ENCODE measurements at regions not wholly inside any gene's neighbourhood (a gene's known extent, or its start where the extent isn't known, plus 50 kb on each side); places are given as distances from the start of the nearest gene placed in this dataset.

GRCh38 chr9:12539580-12539975 is 153.6 kb upstream of the TYRP1 start:
- Mint-ChIP-seq H3K36me3 (no peaks in the 10 kb centered on the region), H3K9me3 (peaks cover 8% of the 10 kb centered on the region), H3K27ac (no peak overlapping the region), H3K4me1 (no peaks in the 10 kb centered on the region), H3K27me3 (no peaks in the 10 kb centered on the region), H3K4me3 (no peak overlapping the region)
- DNase-seq (no peak), ATAC-seq (ENCODE audit: low read depth) (no peak)
- POLR2A ChIA-PET, result no interaction called here

GRCh38 chr9:12544700-12545099 is 148.5 kb upstream of the TYRP1 start:
- ATAC-seq (ENCODE audit: low read depth) (no peak), DNase-seq (no peak)
- Mint-ChIP-seq H3K36me3 (no peaks in the 10 kb centered on the region), H3K27me3 (no peaks in the 10 kb centered on the region), H3K9me3 (peaks cover 7% of the 10 kb centered on the region), H3K27ac (no peak overlapping the region), H3K4me1 (no peaks in the 10 kb centered on the region), H3K4me3 (no peak overlapping the region)
- POLR2A ChIA-PET, result no interaction called here

GRCh38 chr9:12554636-12555035 is 138.5 kb upstream of the TYRP1 start:
- H3K27me3 Mint-ChIP-seq, result no peaks in the 10 kb centered on the region
- POLR2A ChIA-PET, result no interaction called here
- no peaks in the 10 kb centered on the region for H3K4me1 Mint-ChIP-seq
- H3K4me3 Mint-ChIP-seq, result no peak overlapping the region
- H3K9me3 Mint-ChIP-seq, result peaks cover 2% of the 10 kb centered on the region
- H3K27ac Mint-ChIP-seq, result no peak overlapping the region
- no peak for ATAC-seq (ENCODE audit: low read depth)
- H3K36me3 Mint-ChIP-seq, result no peaks in the 10 kb centered on the region
- DNase-seq, result no peak

GRCh38 chr9:12566404-12567090 is 126.6 kb upstream of the TYRP1 start:
- Mint-ChIP-seq H3K9me3 (peaks cover 5% of the 10 kb centered on the region), H3K4me1 (no peaks in the 10 kb centered on the region), H3K4me3 (no peak overlapping the region), H3K36me3 (no peaks in the 10 kb centered on the region), H3K27ac (no peak overlapping the region), H3K27me3 (no peaks in the 10 kb centered on the region)
- POLR2A ChIA-PET, result no interaction called here
- DNase-seq (no peak), ATAC-seq (ENCODE audit: low read depth) (no peak)

GRCh38 chr9:12584656-12585522 is 108.3 kb upstream of the TYRP1 start:
- Mint-ChIP-seq H3K27me3 (no peaks in the 10 kb centered on the region), H3K4me1 (no peaks in the 10 kb centered on the region), H3K9me3 (peaks cover 7% of the 10 kb centered on the region), H3K36me3 (no peaks in the 10 kb centered on the region), H3K27ac (no peak overlapping the region), H3K4me3 (no peak overlapping the region)
- ATAC-seq (ENCODE audit: low read depth), result no peak
- POLR2A ChIA-PET, result no interaction called here
- DNase-seq, result no peak

GRCh38 chr9:12595400-12595799 is 97.8 kb upstream of the TYRP1 start:
- no peaks in the 10 kb centered on the region for H3K27me3 Mint-ChIP-seq
- no peaks in the 10 kb centered on the region for H3K36me3 Mint-ChIP-seq
- no peaks in the 10 kb centered on the region for H3K4me1 Mint-ChIP-seq
- ATAC-seq (ENCODE audit: low read depth), result no peak
- no peak for DNase-seq
- no peak overlapping the region for H3K4me3 Mint-ChIP-seq
- H3K9me3 Mint-ChIP-seq, result no peaks in the 10 kb centered on the region
- no peak overlapping the region for H3K27ac Mint-ChIP-seq
- POLR2A ChIA-PET, result no interaction called here

- Mint-ChIP-seq H3K4me3 (no peak overlapping the region), H3K36me3 (no peaks in the 10 kb centered on the region), H3K27ac (no peak overlapping the region), H3K4me1 (no peaks in the 10 kb centered on the region), H3K9me3 (peaks cover 2% of the 10 kb centered on the region), H3K27me3 (no peaks in the 10 kb centered on the region)
- DNase-seq (no peak), ATAC-seq (ENCODE audit: low read depth) (no peak)
- POLR2A ChIA-PET, result no interaction called here
Observed at GRCh38 chr9:12604164-12604821, 88.9 kb upstream of the TYRP1 start.

- H3K27me3 Mint-ChIP-seq, result no peaks in the 10 kb centered on the region
- no peaks in the 10 kb centered on the region for H3K36me3 Mint-ChIP-seq
- H3K9me3 Mint-ChIP-seq, result peaks cover 8% of the 10 kb centered on the region
- H3K27ac Mint-ChIP-seq, result no peak overlapping the region
- ATAC-seq (ENCODE audit: low read depth) (no peak), DNase-seq (no peak)
- POLR2A ChIA-PET, result no interaction called here
- H3K4me1 Mint-ChIP-seq, result no peaks in the 10 kb centered on the region
- no peak overlapping the region for H3K4me3 Mint-ChIP-seq
Observed at GRCh38 chr9:12612211-12612770, 80.9 kb upstream of the TYRP1 start.

- POLR2A ChIA-PET, result no interaction called here
- H3K4me1 Mint-ChIP-seq, result no peaks in the 10 kb centered on the region
- H3K27me3 Mint-ChIP-seq, result no peaks in the 10 kb centered on the region
- ATAC-seq (ENCODE audit: low read depth) (no peak), DNase-seq (no peak)
- H3K4me3 Mint-ChIP-seq, result no peak overlapping the region
- H3K27ac Mint-ChIP-seq, result no peak overlapping the region
- H3K36me3 Mint-ChIP-seq, result no peaks in the 10 kb centered on the region
- H3K9me3 Mint-ChIP-seq, result peaks cover 8% of the 10 kb centered on the region
Observed at GRCh38 chr9:12613071-12613470, 80.1 kb upstream of the TYRP1 start.

GRCh38 chr9:12614488-12614887 is 78.7 kb upstream of the TYRP1 start:
- DNase-seq (no peak), ATAC-seq (ENCODE audit: low read depth) (no peak)
- H3K9me3 Mint-ChIP-seq, result peaks cover 8% of the 10 kb centered on the region
- H3K27ac Mint-ChIP-seq, result no peak overlapping the region
- no peaks in the 10 kb centered on the region for H3K36me3 Mint-ChIP-seq
- H3K27me3 Mint-ChIP-seq, result no peaks in the 10 kb centered on the region
- no peaks in the 10 kb centered on the region for H3K4me1 Mint-ChIP-seq
- POLR2A ChIA-PET, result no interaction called here
- no peak overlapping the region for H3K4me3 Mint-ChIP-seq

- Mint-ChIP-seq H3K4me1 (no peaks in the 10 kb centered on the region), H3K9me3 (peaks cover 1% of the 10 kb centered on the region), H3K27me3 (no peaks in the 10 kb centered on the region), H3K27ac (no peak overlapping the region), H3K36me3 (no peaks in the 10 kb centered on the region), H3K4me3 (no peak overlapping the region)
- ATAC-seq (ENCODE audit: low read depth) (no peak), DNase-seq (no peak)
- POLR2A ChIA-PET, result no interaction called here
Observed at GRCh38 chr9:12618956-12619355, 74.2 kb upstream of the TYRP1 start.

- DNase-seq, result no peak
- no peak for ATAC-seq (ENCODE audit: low read depth)
- no peaks in the 10 kb centered on the region for H3K4me1 Mint-ChIP-seq
- no peaks in the 10 kb centered on the region for H3K36me3 Mint-ChIP-seq
- H3K4me3 Mint-ChIP-seq, result no peak overlapping the region
- POLR2A ChIA-PET, result no interaction called here
- peaks cover 4% of the 10 kb centered on the region for H3K9me3 Mint-ChIP-seq
- no peak overlapping the region for H3K27ac Mint-ChIP-seq
- H3K27me3 Mint-ChIP-seq, result no peaks in the 10 kb centered on the region
Observed at GRCh38 chr9:12625844-12626243, 67.3 kb upstream of the TYRP1 start.

GRCh38 chr9:12627096-12627495 is 66.1 kb upstream of the TYRP1 start:
- no peaks in the 10 kb centered on the region for H3K36me3 Mint-ChIP-seq
- no peak for ATAC-seq (ENCODE audit: low read depth)
- no peaks in the 10 kb centered on the region for H3K27me3 Mint-ChIP-seq
- DNase-seq, result no peak
- POLR2A ChIA-PET, result no interaction called here
- H3K4me1 Mint-ChIP-seq, result no peaks in the 10 kb centered on the region
- no peak overlapping the region for H3K4me3 Mint-ChIP-seq
- H3K27ac Mint-ChIP-seq, result no peak overlapping the region
- peaks cover 6% of the 10 kb centered on the region for H3K9me3 Mint-ChIP-seq

GRCh38 chr9:12628546-12628945 is 64.6 kb upstream of the TYRP1 start:
- POLR2A ChIA-PET, result no interaction called here
- Mint-ChIP-seq H3K9me3 (peaks cover 6% of the 10 kb centered on the region), H3K4me1 (no peaks in the 10 kb centered on the region), H3K4me3 (no peak overlapping the region), H3K36me3 (no peaks in the 10 kb centered on the region), H3K27ac (no peak overlapping the region), H3K27me3 (no peaks in the 10 kb centered on the region)
- DNase-seq (no peak), ATAC-seq (ENCODE audit: low read depth) (no peak)
